HG03280 (cell line): ENCODE measurements at regions not wholly inside any gene's neighbourhood (a gene's known extent, or its start where the extent isn't known, plus 50 kb on each side); places are given as distances from the start of the nearest gene placed in this dataset.
"Not testable (repeated sequence)": the region's sequence is repeated elsewhere in the genome, so short reads cannot be mapped to it uniquely, and the experiment has no call there.

ENCODE experiments used
- ATAC-seq: cut with Tn5 transposase; IDR thresholded peaks from one replicate; pipeline ENCODE4 v1.9.1; 2021; ENCODE audit warnings: mild to moderate bottlenecking, moderate library complexity; ENCODE audit not compliant: unreplicated experiment

- not testable (repeated sequence) for ATAC-seq
Measured at GRCh38 chr14:37838778-37839177, 243.3 kb downstream of the TTC6 start.

GRCh38 chr14:37841039-37841438 lies 245.6 kb downstream of the TTC6 start:
- not testable (repeated sequence) for ATAC-seq

GRCh38 chr14:37842106-37842505 lies 246.7 kb downstream of the TTC6 start:
- ATAC-seq = no peak

- no peak for ATAC-seq
Measured at GRCh38 chr14:37843954-37844607, 248.7 kb downstream of the TTC6 start.

GRCh38 chr14:37844614-37845013 lies 249.2 kb downstream of the TTC6 start:
- no peak for ATAC-seq

GRCh38 chr14:37848985-37849621 lies 253.7 kb downstream of the TTC6 start:
- no peak for ATAC-seq

GRCh38 chr14:37851054-37851453 lies 255.6 kb downstream of the TTC6 start:
- no peak for ATAC-seq

- no peak for ATAC-seq
Measured at GRCh38 chr14:37855871-37856270, 260.4 kb downstream of the TTC6 start.

GRCh38 chr14:37857774-37858266 lies 262.4 kb downstream of the TTC6 start:
- no peak for ATAC-seq

- ATAC-seq = no peak
Measured at GRCh38 chr14:37858733-37859132, 263.3 kb downstream of the TTC6 start.

GRCh38 chr14:37859177-37859576 lies 263.7 kb downstream of the TTC6 start:
- ATAC-seq = no peak

- ATAC-seq = no peak
Measured at GRCh38 chr14:37862263-37862662, 266.8 kb downstream of the TTC6 start.

- ATAC-seq = no peak
Measured at GRCh38 chr14:37864128-37864527, 268.7 kb downstream of the TTC6 start.

- no peak for ATAC-seq
Measured at GRCh38 chr14:37864861-37865718, 269.7 kb downstream of the TTC6 start.

- no peak for ATAC-seq
Measured at GRCh38 chr14:37865719-37866549, 270.5 kb downstream of the TTC6 start.

GRCh38 chr14:37869633-37870032 lies 274.2 kb downstream of the TTC6 start:
- ATAC-seq = no peak

- no peak for ATAC-seq
Measured at GRCh38 chr14:37870170-37870569, 274.7 kb downstream of the TTC6 start.

GRCh38 chr14:37870632-37871346 lies 275.4 kb downstream of the TTC6 start:
- ATAC-seq = no peak

GRCh38 chr14:37874065-37874428 lies 278.6 kb downstream of the TTC6 start:
- ATAC-seq = not testable (repeated sequence)

- ATAC-seq = peak; percentile 88
Measured at GRCh38 chr14:37874429-37875109, 279.1 kb downstream of the TTC6 start.
